Left lung (tissue), 4 donors: ENCODE measurements at regions not wholly inside any gene's neighbourhood (a gene's known extent, or its start where the extent isn't known, plus 50 kb on each side); places are given as distances from the start of the nearest gene placed in this dataset.

ENCODE experiments used
- ATAC-seq: fragments of 200-7000 bp; cut with Tn5 transposase; one replicate; pipeline ENCODE4 v1.9.1; 2020; ENCODE audit warnings: moderate library complexity
- DNase-seq, 4 donors: peaks; one replicate each; pipeline ENCODE4 v3.0.0-alpha.2; 2013 to 2020
- H3K27ac ChIP-seq, 2 donors: fragments of 200-600 bp; sonication (generic) in 1 of 2; one replicate each; pipeline versions ENCODE4 v1.5.0 to v1.8.0; 2020 to 2021
- H3K27me3 ChIP-seq, 2 donors: fragments of 200-600 bp; sonication (generic) in 1 of 2; one replicate each; pipeline versions ENCODE4 v1.5.0 to v1.8.0; 2020 to 2021
- H3K36me3 ChIP-seq, 2 donors: fragments of 200-600 bp; sonication (generic) in 1 of 2; one replicate each; pipeline versions ENCODE4 v1.5.0 to v1.8.0; 2020 to 2021
- H3K4me1 ChIP-seq, 2 donors: fragments of 200-600 bp; one replicate each; pipeline ENCODE4 v1.8.0; 2021
- H3K4me3 ChIP-seq, 2 donors: fragments of 200-600 bp; sonication (generic) in 1 of 2; one replicate each; pipeline versions ENCODE4 v1.5.0 to v1.8.0; 2020 to 2021; ENCODE audit warnings: mild to moderate bottlenecking in 1 of 2
- H3K9me3 ChIP-seq, 2 donors: fragments of 200-600 bp; sonication (generic) in 1 of 2; one replicate each; pipeline versions ENCODE4 v1.5.0 to v1.8.0; 2020 to 2021
- CTCF ChIP-seq, 2 donors: fragments of 200-600 bp; sonication (generic) in 1 of 2; IDR thresholded peaks; one replicate each; pipeline versions ENCODE4 v1.5.0 to v1.8.0; 2021; ENCODE audit warnings: antibody characterized with exemption in 2 of 2
- intact Hi-C, 2 donors: fragments of 100-400 bp; cut with DNase I; formaldehyde crosslinking; loops; one replicate each; pipeline versions ENCODE4 v1.11.2 to v1.14.2; 2022
- donor health status: DM: no; HTN: yes; CAD: no.
- donor health status: DM: no; HTN: no; CAD: no.

- H3K27ac ChIP-seq = no peak overlapping the region
- peaks cover 0 to 29% of the 10 kb centered on the region in 2 donors for H3K9me3 ChIP-seq
- ATAC-seq (no peak), DNase-seq (no peak)
- no peaks in the 10 kb centered on the region for H3K27me3 ChIP-seq
- H3K4me3 ChIP-seq = no peak overlapping the region
- no peak for TF ChIP-seq CTCF (IDR thresholded peaks at IDR 0.05)
- H3K4me1 ChIP-seq = no peaks in the 10 kb centered on the region
- intact Hi-C loops = no loop called here
- no peaks in the 10 kb centered on the region for H3K36me3 ChIP-seq
These were observed 143.7 kb upstream of the RPRM start for GRCh38 chr2:153622285-153622684.

- no peaks in the 10 kb centered on the region for H3K27me3 ChIP-seq
- no peaks in the 10 kb centered on the region for H3K4me1 ChIP-seq
- intact Hi-C loops = no loop called here
- no peaks in the 10 kb centered on the region for H3K36me3 ChIP-seq
- peaks cover 0 to 28% of the 10 kb centered on the region in 2 donors for H3K9me3 ChIP-seq
- H3K4me3 ChIP-seq = no peak overlapping the region
- no peak for DNase-seq
- TF ChIP-seq CTCF (IDR thresholded peaks at IDR 0.05) = no peak
- no peak for ATAC-seq
- H3K27ac ChIP-seq = no peak overlapping the region
These were observed 144.5 kb upstream of the RPRM start for GRCh38 chr2:153623020-153623419.

- no peaks in the 10 kb centered on the region for H3K4me1 ChIP-seq
- no peak overlapping the region for H3K4me3 ChIP-seq
- no peaks in the 10 kb centered on the region for H3K36me3 ChIP-seq
- no peak overlapping the region for H3K27ac ChIP-seq
- no peak for ATAC-seq
- intact Hi-C loops = no loop called here
- no peak for DNase-seq
- H3K9me3 ChIP-seq = peaks cover 0 to 5% of the 10 kb centered on the region in 2 donors
- H3K27me3 ChIP-seq = no peaks in the 10 kb centered on the region
- TF ChIP-seq CTCF (IDR thresholded peaks at IDR 0.05) = no peak
These were observed 148.1 kb upstream of the RPRM start for GRCh38 chr2:153626676-153627075.

- TF ChIP-seq CTCF (IDR thresholded peaks at IDR 0.05) = no peak
- no peaks in the 10 kb centered on the region for H3K27me3 ChIP-seq
- no peak overlapping the region for H3K27ac ChIP-seq
- H3K4me3 ChIP-seq = no peak overlapping the region
- no peaks in the 10 kb centered on the region for H3K36me3 ChIP-seq
- intact Hi-C loops = no loop called here
- no peak for DNase-seq
- no peak for ATAC-seq
- H3K4me1 ChIP-seq = no peaks in the 10 kb centered on the region
- peaks cover 0 to 5% of the 10 kb centered on the region in 2 donors for H3K9me3 ChIP-seq
These were observed 156.9 kb upstream of the RPRM start for GRCh38 chr2:153635494-153635893.

- no peak for ATAC-seq
- no peak for DNase-seq
- intact Hi-C loops = no loop called here
- no peaks in the 10 kb centered on the region for H3K27me3 ChIP-seq
- no peak overlapping the region for H3K4me3 ChIP-seq
- H3K36me3 ChIP-seq = no peaks in the 10 kb centered on the region
- H3K9me3 ChIP-seq = no peaks in the 10 kb centered on the region
- H3K27ac ChIP-seq = no peak overlapping the region
- no peak for TF ChIP-seq CTCF (IDR thresholded peaks at IDR 0.05)
- no peaks in the 10 kb centered on the region for H3K4me1 ChIP-seq
These were observed 162.5 kb upstream of the RPRM start for GRCh38 chr2:153641046-153641445.
